ENCODE measurements at regions not wholly inside any gene's neighbourhood (a gene's known extent, or its start where the extent isn't known, plus 50 kb on each side); places are given as distances from the start of the nearest gene placed in this dataset.

DNA sequence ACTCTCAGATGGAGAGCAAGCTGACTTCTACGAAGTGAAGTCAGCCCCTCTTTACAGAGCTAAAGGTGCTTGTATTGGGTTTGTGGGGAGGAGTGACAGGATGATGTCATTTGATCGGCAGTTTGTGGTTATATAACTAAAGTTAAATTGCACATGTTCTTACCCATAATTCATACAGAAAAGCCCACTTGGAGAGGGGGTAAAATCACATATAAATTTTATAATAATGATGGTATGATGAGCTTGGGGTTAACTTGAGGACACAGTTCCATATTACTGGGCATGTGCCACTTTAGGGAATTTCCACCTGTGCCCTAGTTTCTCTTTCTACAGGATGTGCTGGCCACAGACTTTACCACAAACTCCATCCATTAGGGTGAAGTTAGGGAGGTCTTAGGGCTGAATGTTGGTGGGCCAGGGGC lies 1178.6 kb upstream of the CDH9 start:
- no peak overlapping the region for H3K4me3 Mint-ChIP-seq
- no peak for DNase-seq
- H3K27me3 Mint-ChIP-seq (ENCODE audit: insufficient read depth), result no peaks in the 10 kb centered on the region
- TF ChIP-seq, protein P1, sequence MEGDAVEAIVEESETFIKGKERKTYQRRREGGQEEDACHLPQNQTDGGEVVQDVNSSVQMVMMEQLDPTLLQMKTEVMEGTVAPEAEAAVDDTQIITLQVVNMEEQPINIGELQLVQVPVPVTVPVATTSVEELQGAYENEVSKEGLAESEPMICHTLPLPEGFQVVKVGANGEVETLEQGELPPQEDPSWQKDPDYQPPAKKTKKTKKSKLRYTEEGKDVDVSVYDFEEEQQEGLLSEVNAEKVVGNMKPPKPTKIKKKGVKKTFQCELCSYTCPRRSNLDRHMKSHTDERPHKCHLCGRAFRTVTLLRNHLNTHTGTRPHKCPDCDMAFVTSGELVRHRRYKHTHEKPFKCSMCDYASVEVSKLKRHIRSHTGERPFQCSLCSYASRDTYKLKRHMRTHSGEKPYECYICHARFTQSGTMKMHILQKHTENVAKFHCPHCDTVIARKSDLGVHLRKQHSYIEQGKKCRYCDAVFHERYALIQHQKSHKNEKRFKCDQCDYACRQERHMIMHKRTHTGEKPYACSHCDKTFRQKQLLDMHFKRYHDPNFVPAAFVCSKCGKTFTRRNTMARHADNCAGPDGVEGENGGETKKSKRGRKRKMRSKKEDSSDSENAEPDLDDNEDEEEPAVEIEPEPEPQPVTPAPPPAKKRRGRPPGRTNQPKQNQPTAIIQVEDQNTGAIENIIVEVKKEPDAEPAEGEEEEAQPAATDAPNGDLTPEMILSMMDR (IDR thresholded peaks at IDR 0.05), result no peak
- no peaks in the 10 kb centered on the region for H3K4me1 Mint-ChIP-seq (ENCODE audit: low read depth)
- H3K27ac Mint-ChIP-seq, result no peak overlapping the region
- no peaks in the 10 kb centered on the region for H3K36me3 Mint-ChIP-seq (ENCODE audit: low read depth)
- H3K9me3 Mint-ChIP-seq, result no peaks in the 10 kb centered on the region; the same call in 1 of the 2 replicates

DNA sequence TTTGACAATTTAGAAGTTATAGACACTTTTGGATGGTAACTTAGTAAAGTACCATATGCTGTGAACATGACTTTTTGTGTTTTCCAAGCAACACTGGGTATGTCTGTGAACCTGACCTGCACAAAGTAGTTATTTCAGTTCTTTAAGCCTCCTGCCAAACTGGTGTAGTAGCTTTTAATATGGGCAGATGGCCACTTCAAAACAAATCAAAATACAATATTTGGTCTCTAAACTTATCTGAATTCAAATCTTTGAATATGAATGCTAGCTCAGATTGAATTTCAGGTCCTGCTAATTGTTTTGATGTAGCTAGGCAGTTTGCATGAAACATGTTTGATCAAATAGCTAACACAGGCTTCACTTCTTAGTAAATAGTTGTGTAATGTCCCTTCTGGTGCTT lies 1176.7 kb upstream of the CDH9 start:
- Mint-ChIP-seq H3K9me3 (no peaks in the 10 kb centered on the region; the same call in 1 of the 2 replicates), H3K4me1 (ENCODE audit: low read depth) (no peaks in the 10 kb centered on the region), H3K36me3 (ENCODE audit: low read depth) (no peaks in the 10 kb centered on the region), H3K4me3 (no peak overlapping the region), H3K27ac (no peak overlapping the region), H3K27me3 (ENCODE audit: insufficient read depth) (no peaks in the 10 kb centered on the region)
- TF ChIP-seq, protein P1 (IDR thresholded peaks at IDR 0.05), result no peak
- no peak for DNase-seq

DNA sequence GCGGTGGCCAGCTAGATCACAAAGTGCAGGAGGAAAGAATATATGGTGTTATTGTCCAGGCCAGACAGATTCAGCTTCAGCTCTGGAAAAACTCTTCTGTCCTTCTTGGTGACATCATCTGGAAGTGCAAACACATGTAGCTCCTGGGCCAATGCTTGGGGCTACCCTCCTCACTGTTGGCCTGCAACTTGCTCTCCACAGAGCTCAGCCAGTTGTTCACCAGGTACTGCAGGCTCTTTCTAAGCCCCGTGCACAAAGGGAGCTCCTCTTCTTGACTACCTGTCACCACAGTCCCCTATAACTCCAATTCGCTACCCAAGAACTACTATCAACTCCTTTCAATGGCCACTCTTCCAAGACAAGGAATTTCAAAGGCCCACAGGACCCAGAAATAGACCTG lies 1175.9 kb upstream of the CDH9 start:
- Mint-ChIP-seq H3K9me3 (peaks cover 3% of the 10 kb centered on the region; the same call in 1 of the 2 replicates), H3K27ac (no peak overlapping the region), H3K27me3 (ENCODE audit: insufficient read depth) (no peaks in the 10 kb centered on the region), H3K4me1 (ENCODE audit: low read depth) (no peaks in the 10 kb centered on the region), H3K4me3 (no peak overlapping the region), H3K36me3 (ENCODE audit: low read depth) (no peaks in the 10 kb centered on the region)
- TF ChIP-seq, protein P1 (IDR thresholded peaks at IDR 0.05), result no peak
- no peak for DNase-seq

DNA sequence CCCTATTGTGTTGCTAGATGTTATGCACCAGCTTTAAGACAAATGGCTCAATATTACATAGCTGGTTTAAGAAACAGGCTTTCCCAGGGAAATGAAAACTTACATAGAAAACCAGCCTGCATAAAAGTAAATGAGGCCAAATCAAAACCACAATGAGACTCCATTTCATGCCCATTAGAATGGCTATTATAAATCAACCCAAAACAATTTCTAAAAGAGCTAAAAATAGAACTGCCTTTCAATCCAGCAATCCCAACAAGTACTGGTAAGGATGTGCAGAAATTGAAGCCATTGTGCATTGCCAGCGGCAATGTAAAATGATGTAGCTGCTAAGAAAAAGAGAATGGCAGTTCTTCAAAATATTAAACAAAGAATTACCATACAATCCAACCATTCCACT lies 1170.0 kb upstream of the CDH9 start:
- no peaks in the 10 kb centered on the region for H3K4me1 Mint-ChIP-seq (ENCODE audit: low read depth)
- TF ChIP-seq, protein P1 (IDR thresholded peaks at IDR 0.05), result no peak
- no peaks in the 10 kb centered on the region for H3K36me3 Mint-ChIP-seq (ENCODE audit: low read depth)
- H3K9me3 Mint-ChIP-seq, result peaks cover 18% of the 10 kb centered on the region
- no peak for DNase-seq
- H3K4me3 Mint-ChIP-seq, result no peak overlapping the region
- no peak overlapping the region for H3K27ac Mint-ChIP-seq
- no peaks in the 10 kb centered on the region for H3K27me3 Mint-ChIP-seq (ENCODE audit: insufficient read depth)

DNA sequence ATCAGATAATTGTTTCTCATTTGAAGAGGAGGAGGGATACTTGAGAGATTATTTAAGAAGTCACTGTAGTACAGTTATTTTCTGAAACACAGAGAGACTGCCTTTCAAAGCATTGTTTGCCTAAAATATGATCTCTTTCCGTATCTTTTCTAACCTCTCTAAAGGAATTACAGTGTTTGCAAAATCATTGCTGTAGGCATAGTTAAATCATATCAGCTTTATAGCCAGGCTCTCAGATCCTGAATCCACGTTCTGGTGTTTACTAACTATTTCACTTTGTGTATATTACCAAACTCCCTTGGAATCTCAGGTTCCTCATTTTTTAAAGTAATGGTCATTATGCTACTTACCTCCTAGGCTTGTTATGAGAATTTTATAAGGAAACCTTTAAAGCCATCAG lies 1151.6 kb upstream of the CDH9 start:
- no peak overlapping the region for H3K27ac Mint-ChIP-seq

More for the DNA sequence above, 1151.6 kb upstream of the CDH9 start:
- H3K4me1 Mint-ChIP-seq (ENCODE audit: low read depth), result no peaks in the 10 kb centered on the region
- no peaks in the 10 kb centered on the region for H3K27me3 Mint-ChIP-seq (ENCODE audit: insufficient read depth)
- TF ChIP-seq, protein P1 (IDR thresholded peaks at IDR 0.05), result no peak
- no peak overlapping the region for H3K4me3 Mint-ChIP-seq
- no peaks in the 10 kb centered on the region for H3K36me3 Mint-ChIP-seq (ENCODE audit: low read depth)
- DNase-seq, result no peak
- H3K9me3 Mint-ChIP-seq, result peaks cover 4% of the 10 kb centered on the region
